CD4-positive, alpha-beta memory T cell (primary cell): ENCODE measurements at regions not wholly inside any gene's neighbourhood (a gene's known extent, or its start where the extent isn't known, plus 50 kb on each side); places are given as distances from the start of the nearest gene placed in this dataset.

Source experiments
- CTCF ChIA-PET: fragments of 350-600 bp; sonication (Branson Sonifier 250); formaldehyde crosslinking; loops from one replicate; lab custom pipeline; 2021; ENCODE audit warnings: inconsistent platforms; ENCODE audit not compliant: partially characterized antibody; lab: Charles Lee
- POLR2A ChIA-PET: fragments of 350-600 bp; sonication (Branson Sonifier 250); formaldehyde crosslinking; loops from one replicate; lab custom pipeline; 2021; ENCODE audit not compliant: partially characterized antibody; lab: Charles Lee
- DNase-seq, 5 donors: peaks; one replicate each; pipeline versions ENCODE4 v3.0.0 to v3.0.0-alpha.2; 2020 to 2022; ENCODE audit warnings: mixed read lengths in 1 of 5
- H3K27ac ChIP-seq: one replicate; pipeline ENCODE4 v1.7.0; 2013; ENCODE audit warnings: low read depth, low read length
- H3K27me3 ChIP-seq: 2 replicates; pipeline ENCODE4 v1.7.0; 2013; ENCODE audit warnings: mild to moderate bottlenecking, low read length, moderate library complexity; ENCODE audit not compliant: insufficient read depth
- H3K36me3 ChIP-seq: 2 replicates; pipeline ENCODE4 v1.7.0; 2013; ENCODE audit warnings: mild to moderate bottlenecking, low read length, moderate library complexity; ENCODE audit not compliant: insufficient read depth
- H3K4me1 ChIP-seq: 2 replicates; pipeline ENCODE4 v1.7.0; 2013; ENCODE audit warnings: mild to moderate bottlenecking, low read length, moderate library complexity; ENCODE audit not compliant: insufficient read depth
- H3K4me3 ChIP-seq, 2 donors: one replicate each; pipeline ENCODE4 v1.7.0; 2013; ENCODE audit warnings: low read length in 2 of 2, mild to moderate bottlenecking in 1 of 2
- H3K9me3 ChIP-seq, 2 donors: one replicate each; pipeline ENCODE4 v1.7.0; 2013; ENCODE audit warnings: low read length in 2 of 2, control low read depth in 1 of 2; ENCODE audit not compliant: control insufficient read depth in 1 of 2
- H3K27ac Mint-ChIP-seq, 7 donors: one replicate each; pipeline ENCODE4 v1.8.0; 2020 to 2021; ENCODE audit warnings: mixed read lengths in 7 of 7, mild to moderate bottlenecking in 6 of 7, inconsistent platforms in 3 of 7, moderate library complexity in 3 of 7
- H3K27me3 Mint-ChIP-seq, 2 donors: one replicate each; pipeline ENCODE4 v1.8.0; 2020 to 2021; ENCODE audit warnings: mixed read lengths in 2 of 2
- H3K36me3 Mint-ChIP-seq, 2 donors: one replicate each; pipeline ENCODE4 v1.8.0; 2020 to 2021; ENCODE audit warnings: mixed read lengths in 2 of 2, inconsistent platforms in 1 of 2, mild to moderate bottlenecking in 1 of 2
- H3K4me1 Mint-ChIP-seq, 4 donors: one replicate each; pipeline ENCODE4 v1.8.0; 2020 to 2021; ENCODE audit warnings: mixed read lengths in 4 of 4, mild to moderate bottlenecking in 1 of 4
- H3K4me3 Mint-ChIP-seq, 8 donors: one replicate each; pipeline ENCODE4 v1.8.0; 2020 to 2021; ENCODE audit warnings: mixed read lengths in 8 of 8, mild to moderate bottlenecking in 7 of 8, moderate library complexity in 6 of 8, inconsistent platforms in 3 of 8
- H3K9me3 Mint-ChIP-seq, 8 donors: one replicate each; pipeline ENCODE4 v1.8.0; 2020 to 2021; ENCODE audit warnings: mixed read lengths in 8 of 8, mild to moderate bottlenecking in 5 of 8, inconsistent platforms in 3 of 8, moderate library complexity in 1 of 8
- intact Hi-C: fragments of 100-400 bp; cut with micrococcal nuclease; formaldehyde crosslinking; loops from one replicate; pipeline ENCODE4 v1.15.1; 2023

DNA sequence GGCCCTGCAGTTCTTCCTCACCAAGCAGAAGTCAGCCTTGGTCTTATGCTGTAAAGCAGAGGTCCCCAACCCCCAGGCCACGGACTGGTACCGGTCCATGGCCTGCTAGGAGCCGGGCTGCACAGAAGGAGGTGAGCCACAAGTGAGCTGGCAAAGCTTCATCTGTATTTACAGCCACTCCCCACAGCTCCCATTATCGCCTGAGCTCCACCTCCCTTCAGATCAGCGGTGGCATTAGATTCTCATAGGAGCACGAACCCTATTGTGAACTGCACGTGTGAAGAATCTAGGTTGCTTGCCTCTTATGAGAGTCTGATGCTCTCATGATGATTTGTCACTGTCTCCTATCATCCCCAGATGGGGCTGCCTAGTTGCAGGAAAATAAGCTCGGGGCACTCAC lies 87.6 kb upstream of the NEBL start:
- Mint-ChIP-seq H3K36me3 (no peaks in the 10 kb centered on the region), H3K27me3 (no peaks in the 10 kb centered on the region), H3K9me3 (peaks cover 0 to 2% (median 0%) of the 10 kb centered on the region in 8 donors), H3K4me3 (no peak overlapping the region), H3K27ac (no peak overlapping the region), H3K4me1 (no peaks in the 10 kb centered on the region)
- Histone ChIP-seq H3K36me3 (no peaks in the 10 kb centered on the region), H3K4me3 (no peak overlapping the region), H3K4me1 (no peaks in the 10 kb centered on the region), H3K27me3 (no peaks in the 10 kb centered on the region), H3K9me3 (no peaks in the 10 kb centered on the region), H3K27ac (no peak overlapping the region)
- intact Hi-C loops, result no loop called here
- DNase-seq, result no peak
- ChIA-PET CTCF (no interaction called here), POLR2A (no interaction called here)

- no peaks in the 10 kb centered on the region for H3K27me3 Mint-ChIP-seq
- Histone ChIP-seq H3K27ac (no peak overlapping the region), H3K4me1 (no peaks in the 10 kb centered on the region), H3K4me3 (no peak overlapping the region), H3K36me3 (no peaks in the 10 kb centered on the region), H3K9me3 (no peaks in the 10 kb centered on the region), H3K27me3 (no peaks in the 10 kb centered on the region)
- no peak overlapping the region for H3K27ac Mint-ChIP-seq
- POLR2A ChIA-PET, result no interaction called here
- intact Hi-C loops, result no loop called here
- H3K4me3 Mint-ChIP-seq, result no peak overlapping the region
- no peaks in the 10 kb centered on the region for H3K4me1 Mint-ChIP-seq
- peaks cover 0 to 3% (median 0%) of the 10 kb centered on the region in 8 donors for H3K9me3 Mint-ChIP-seq
- no peak for DNase-seq
- no peaks in the 10 kb centered on the region for H3K36me3 Mint-ChIP-seq
- CTCF ChIA-PET, result no interaction called here
Observed at GRCh38 chr10:20981419-20981953, 84.4 kb upstream of the NEBL start.

DNA sequence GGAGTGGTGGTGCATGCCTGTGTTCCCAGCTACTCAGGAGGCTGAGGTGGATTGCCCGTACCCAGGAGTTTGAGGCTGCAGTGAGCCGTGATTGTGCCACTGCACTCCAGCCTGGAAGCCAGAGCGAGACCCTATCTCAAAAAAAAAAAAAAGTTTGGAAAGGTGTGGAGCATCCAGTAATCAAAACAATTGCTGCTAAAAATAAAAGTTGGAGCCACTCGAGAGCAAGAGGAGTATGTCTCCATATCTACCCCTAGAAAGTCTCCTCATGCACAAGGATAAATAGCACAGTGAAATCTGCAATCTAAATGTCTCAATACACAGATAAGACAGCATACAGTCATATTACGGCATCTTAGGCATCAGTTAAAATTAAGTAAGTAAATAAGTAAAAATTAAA lies 81.5 kb upstream of the NEBL start:
- Histone ChIP-seq H3K36me3 (no peaks in the 10 kb centered on the region), H3K27ac (no peak overlapping the region), H3K9me3 (no peaks in the 10 kb centered on the region), H3K4me3 (no peak overlapping the region), H3K4me1 (no peaks in the 10 kb centered on the region), H3K27me3 (no peaks in the 10 kb centered on the region)
- CTCF ChIA-PET, result no interaction called here
- intact Hi-C loops, result no loop called here
- Mint-ChIP-seq H3K27ac (no peak overlapping the region), H3K27me3 (no peaks in the 10 kb centered on the region), H3K9me3 (peaks cover 0 to 4% (median 0%) of the 10 kb centered on the region in 8 donors), H3K36me3 (no peaks in the 10 kb centered on the region), H3K4me1 (no peaks in the 10 kb centered on the region), H3K4me3 (no peak overlapping the region)
- POLR2A ChIA-PET, result no interaction called here
- DNase-seq, result no peak

- Mint-ChIP-seq H3K4me3 (no peak overlapping the region), H3K4me1 (no peaks in the 10 kb centered on the region), H3K9me3 (peaks cover 0 to 4% (median 0%) of the 10 kb centered on the region in 8 donors), H3K27ac (no peak overlapping the region), H3K36me3 (no peaks in the 10 kb centered on the region), H3K27me3 (no peaks in the 10 kb centered on the region)
- DNase-seq, result no peak
- intact Hi-C loops, result no loop called here
- no peaks in the 10 kb centered on the region for H3K9me3 ChIP-seq
- ChIA-PET CTCF (no interaction called here), POLR2A (no interaction called here)
- H3K4me3 ChIP-seq, result no peak overlapping the region
- no peaks in the 10 kb centered on the region for H3K27me3 ChIP-seq
- no peaks in the 10 kb centered on the region for H3K4me1 ChIP-seq
- H3K27ac ChIP-seq, result no peak overlapping the region
- no peaks in the 10 kb centered on the region for H3K36me3 ChIP-seq
Observed at GRCh38 chr10:20977300-20977699, 80.2 kb upstream of the NEBL start.

DNA sequence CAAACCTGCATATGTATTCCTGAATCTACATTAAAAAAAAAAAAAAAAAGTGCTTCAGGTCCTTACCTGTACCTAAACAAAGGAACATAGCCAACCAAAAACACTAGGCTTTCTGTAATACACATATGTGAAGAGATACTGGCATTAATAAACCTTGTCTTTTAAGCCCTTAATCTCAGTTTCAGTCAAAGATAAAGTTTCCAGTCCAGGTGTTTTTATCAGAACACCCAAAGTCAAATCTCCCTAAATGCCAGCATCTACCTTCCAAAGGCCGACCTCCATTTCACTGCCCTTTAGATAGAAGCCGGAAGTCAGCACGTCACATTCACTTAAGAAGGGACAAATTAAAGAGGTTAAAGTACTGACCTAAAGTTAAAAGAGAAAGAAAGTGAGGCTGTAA lies 79.8 kb upstream of the NEBL start:
- Histone ChIP-seq H3K36me3 (no peaks in the 10 kb centered on the region), H3K4me1 (no peaks in the 10 kb centered on the region), H3K27ac (no peak overlapping the region), H3K27me3 (no peaks in the 10 kb centered on the region), H3K4me3 (no peak overlapping the region), H3K9me3 (no peaks in the 10 kb centered on the region)
- H3K9me3 Mint-ChIP-seq, result peaks cover 0 to 4% (median 0%) of the 10 kb centered on the region in 8 donors
- H3K4me3 Mint-ChIP-seq, result no peak overlapping the region
- no peaks in the 10 kb centered on the region for H3K4me1 Mint-ChIP-seq
- CTCF ChIA-PET, result no interaction called here
- no peak overlapping the region for H3K27ac Mint-ChIP-seq
- POLR2A ChIA-PET, result no interaction called here
- intact Hi-C loops, result no loop called here
- no peaks in the 10 kb centered on the region for H3K36me3 Mint-ChIP-seq
- DNase-seq, result no peak
- H3K27me3 Mint-ChIP-seq, result no peaks in the 10 kb centered on the region

DNA sequence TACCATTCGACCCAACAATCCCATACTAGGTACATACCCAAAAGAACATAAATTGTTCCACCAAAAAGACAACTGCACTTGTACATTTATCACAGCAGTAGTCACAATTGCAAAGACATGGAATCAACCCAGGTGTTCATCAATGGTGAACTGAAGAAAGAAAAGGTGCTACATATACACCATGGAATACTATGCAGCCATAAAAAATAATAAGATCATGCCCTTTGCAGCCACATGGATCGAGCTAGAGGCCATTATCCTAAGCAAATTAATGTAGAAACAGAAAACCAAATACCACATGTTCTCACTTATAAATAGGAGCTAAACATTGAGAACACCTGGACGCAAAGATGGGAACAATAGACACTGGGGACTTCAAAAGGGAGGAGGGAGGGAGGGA lies 79.3 kb upstream of the NEBL start:
- intact Hi-C loops, result no loop called here
- Mint-ChIP-seq H3K4me1 (no peaks in the 10 kb centered on the region), H3K27me3 (no peaks in the 10 kb centered on the region), H3K4me3 (no peak overlapping the region), H3K36me3 (no peaks in the 10 kb centered on the region), H3K27ac (no peak overlapping the region), H3K9me3 (peaks cover 0 to 4% (median 0%) of the 10 kb centered on the region in 8 donors)
- no peak overlapping the region for H3K4me3 ChIP-seq
- no peaks in the 10 kb centered on the region for H3K4me1 ChIP-seq
- no peaks in the 10 kb centered on the region for H3K9me3 ChIP-seq
- no peaks in the 10 kb centered on the region for H3K27me3 ChIP-seq
- POLR2A ChIA-PET, result no interaction called here
- no peak for DNase-seq
- CTCF ChIA-PET, result no interaction called here
- H3K36me3 ChIP-seq, result no peaks in the 10 kb centered on the region
- H3K27ac ChIP-seq, result no peak overlapping the region

DNA sequence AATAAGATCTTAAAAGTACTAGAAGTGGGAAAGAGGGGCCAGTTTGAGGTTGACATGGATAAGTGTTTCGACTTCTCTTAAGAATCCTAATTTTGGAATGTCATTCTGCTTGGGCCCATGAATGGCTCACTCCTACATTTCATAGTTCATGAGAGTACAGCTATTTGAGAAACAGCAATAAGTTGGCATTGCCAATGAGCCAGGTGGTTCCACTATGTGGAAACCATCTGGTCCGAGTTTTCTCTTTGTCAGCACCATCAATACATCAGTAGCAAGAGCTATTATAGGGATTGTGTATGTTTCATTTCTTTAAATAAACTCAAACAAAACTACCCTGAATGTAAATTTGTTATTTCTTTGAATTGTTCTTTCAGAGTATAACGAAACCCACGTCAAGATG lies 78.1 kb upstream of the NEBL start:
- DNase-seq, result no peak
- Histone ChIP-seq H3K27ac (no peak overlapping the region), H3K4me1 (no peaks in the 10 kb centered on the region), H3K36me3 (no peaks in the 10 kb centered on the region), H3K9me3 (no peaks in the 10 kb centered on the region), H3K27me3 (no peaks in the 10 kb centered on the region), H3K4me3 (no peak overlapping the region)
- no peak overlapping the region for H3K27ac Mint-ChIP-seq
- intact Hi-C loops, result no loop called here
- H3K9me3 Mint-ChIP-seq, result peaks cover 0 to 6% (median 0%) of the 10 kb centered on the region in 8 donors
- POLR2A ChIA-PET, result no interaction called here
- H3K36me3 Mint-ChIP-seq, result no peaks in the 10 kb centered on the region
- H3K27me3 Mint-ChIP-seq, result no peaks in the 10 kb centered on the region
- H3K4me1 Mint-ChIP-seq, result no peaks in the 10 kb centered on the region
- CTCF ChIA-PET, result no interaction called here
- H3K4me3 Mint-ChIP-seq, result no peak overlapping the region

GRCh38 chr10:20972925-20973324 lies 75.8 kb upstream of the NEBL start:
- CTCF ChIA-PET, result no interaction called here
- H3K27me3 Mint-ChIP-seq, result no peaks in the 10 kb centered on the region
- POLR2A ChIA-PET, result no interaction called here
- H3K36me3 Mint-ChIP-seq, result no peaks in the 10 kb centered on the region
- H3K27ac Mint-ChIP-seq, result no peak overlapping the region
- H3K36me3 ChIP-seq, result no peaks in the 10 kb centered on the region
- peaks cover 0 to 6% (median 0%) of the 10 kb centered on the region in 8 donors for H3K9me3 Mint-ChIP-seq
- intact Hi-C loops, result no loop called here
- no peak for DNase-seq
- no peak overlapping the region for H3K27ac ChIP-seq
- no peaks in the 10 kb centered on the region for H3K4me1 ChIP-seq
- H3K9me3 ChIP-seq, result no peaks in the 10 kb centered on the region
- no peak overlapping the region for H3K4me3 ChIP-seq
- no peaks in the 10 kb centered on the region for H3K27me3 ChIP-seq
- no peak overlapping the region for H3K4me3 Mint-ChIP-seq
- H3K4me1 Mint-ChIP-seq, result no peaks in the 10 kb centered on the region
